ENCODE measurements at regions not wholly inside any gene's neighbourhood (a gene's known extent, or its start where the extent isn't known, plus 50 kb on each side); places are given as distances from the start of the nearest gene placed in this dataset.

- Histone ChIP-seq H3K4me2 (no peak overlapping the region), H3K9me3 (no peaks in the 10 kb centered on the region), H3K9me2 (no peaks in the 10 kb centered on the region), H3K27ac (ENCODE audit: low read depth in 2 of 2, low read length in 1 of 2) (no peak overlapping the region), H3K4me1 (ENCODE audit: control insufficient read depth in 1 of 2, insufficient read depth in 2 of 2, low read depth in 1 of 2, low read length in 1 of 2) (no peaks in the 10 kb centered on the region; a peak in 1 of 4 replicates), H3K36me3 (replicated peaks in 1 of 2; ENCODE audit: control insufficient read depth in 1 of 2, insufficient read depth in 2 of 2, low read length in 1 of 2) (no peaks in the 10 kb centered on the region), H3F3A (replicated peaks; ENCODE audit: insufficient read depth) (no peaks in the 10 kb centered on the region), H3K27me3 (ENCODE audit: insufficient read depth) (no peaks in the 10 kb centered on the region), H2AFZ (ENCODE audit: low read depth) (no peak overlapping the region), H4K20me1 (ENCODE audit: insufficient read depth) (no peaks in the 10 kb centered on the region), H3K79me2 (ENCODE audit: insufficient read depth) (no peaks in the 10 kb centered on the region), H3K4me3 (ENCODE audit: low read depth in 2 of 2, low read length in 1 of 2) (no peak overlapping the region), H3K9ac (no peak overlapping the region)
- TF ChIP-seq NRF1 (IDR thresholded peaks at IDR 0.05; ENCODE audit: low read depth, low read length) (no peak), GATA2 (CRISPR knock-in tag; IDR thresholded peaks at IDR 0.05) (no peak), USF1 (IDR thresholded peaks at IDR 0.05; ENCODE audit: borderline replicate concordance, low read depth) (no peak)
- no peak for DNase-seq
- ChIA-PET POLR2A (no interaction called here), CTCF (interaction anchor here (1.0 to 1.6 kb wide), 3 partner anchors 9 to 105 kb away, joined by 3 to 4 read pairs (median 4); no protein-coding TSS in a partner anchor)
- 63% methylated on average over 2 of the region's 2 CpGs for WGBS (ENCODE audit: low lambda C conversion rate)
Measured at GRCh38 chr7:23968791-23969190, 258.8 kb downstream of the STK31 start.

- Histone ChIP-seq H3K79me2 (ENCODE audit: insufficient read depth) (no peaks in the 10 kb centered on the region), H3K9ac (no peak overlapping the region), H3K4me2 (no peak overlapping the region), H3K36me3 (replicated peaks in 1 of 2; ENCODE audit: control insufficient read depth in 1 of 2, insufficient read depth in 2 of 2, low read length in 1 of 2) (no peaks in the 10 kb centered on the region), H3F3A (replicated peaks; ENCODE audit: insufficient read depth) (no peaks in the 10 kb centered on the region), H3K27ac (ENCODE audit: low read depth in 2 of 2, low read length in 1 of 2) (no peak overlapping the region), H4K20me1 (ENCODE audit: insufficient read depth) (no peaks in the 10 kb centered on the region), H3K4me1 (ENCODE audit: control insufficient read depth in 1 of 2, insufficient read depth in 2 of 2, low read depth in 1 of 2, low read length in 1 of 2) (no peaks in the 10 kb centered on the region; a peak in 1 of 4 replicates), H3K9me2 (no peaks in the 10 kb centered on the region), H3K4me3 (ENCODE audit: low read depth in 2 of 2, low read length in 1 of 2) (no peak overlapping the region), H3K9me3 (no peaks in the 10 kb centered on the region), H2AFZ (ENCODE audit: low read depth) (no peak overlapping the region), H3K27me3 (ENCODE audit: insufficient read depth) (no peaks in the 10 kb centered on the region)
- CTCF ChIA-PET, result interaction anchor here (1.6 kb wide), 1 partner anchor 106 kb away, joined by 4 read pairs; no protein-coding TSS in a partner anchor
- WGBS (ENCODE audit: low lambda C conversion rate), result 47% methylated on average over 3 of the region's 3 CpGs
- TF ChIP-seq SMC3 (IDR thresholded peaks at IDR 0.05; ENCODE audit: low read depth, low read length) (no peak), NRF1 (IDR thresholded peaks at IDR 0.05; ENCODE audit: low read depth, low read length) (no peak), RFX5 (IDR thresholded peaks at IDR 0.05; ENCODE audit: low read length) (no peak), EZH2phosphoT487 (IDR thresholded peaks at IDR 0.05; ENCODE audit: borderline replicate concordance, low read depth) (no peak), RCOR1 (IDR thresholded peaks at IDR 0.05; ENCODE audit: low read length) (no peak), MEF2A (IDR thresholded peaks at IDR 0.05; ENCODE audit: borderline replicate concordance, low read depth) (no peak), ELF1 (IDR thresholded peaks at IDR 0.05) (no peak), YY1 (IDR thresholded peaks at IDR 0.05; ENCODE audit: low read depth) (no peak), RXRA (IDR thresholded peaks at IDR 0.05; ENCODE audit: borderline replicate concordance, low read depth) (no peak), TAF1 (IDR thresholded peaks at IDR 0.05; ENCODE audit: borderline replicate concordance, low read depth, low read length) (no peak), GABPA (IDR thresholded peaks at IDR 0.05; ENCODE audit: low read depth) (no peak), FOXJ3 (CRISPR knock-in tag; IDR thresholded peaks at IDR 0.05) (no peak), FOXM1 (IDR thresholded peaks at IDR 0.05; ENCODE audit: low read depth) (no peak), MXI1 (IDR thresholded peaks at IDR 0.05; ENCODE audit: low read depth, low read length) (no peak)
- POLR2A ChIA-PET, result no interaction called here
- no peak for DNase-seq
Measured at GRCh38 chr7:23969443-23969842, 259.4 kb downstream of the STK31 start.

Data from SK-N-SH (cell line).